Epithelial cell of proximal tubule (primary cell): ENCODE measurements at regions not wholly inside any gene's neighbourhood (a gene's known extent, or its start where the extent isn't known, plus 50 kb on each side); places are given as distances from the start of the nearest gene placed in this dataset.

Experiments
- DNase-seq: peaks from one replicate; pipeline ENCODE4 v3.0.0-alpha.2; 2011; ENCODE audit warnings: low read depth
- H3K4me3 ChIP-seq: 2 replicates; pipeline ENCODE4 v1.5.1; 2011; ENCODE audit warnings: low read depth, mild to moderate bottlenecking, low read length
- CTCF ChIP-seq: conservative IDR thresholded peaks from 2 replicates; pipeline ENCODE4 v1.5.1; 2012; ENCODE audit warnings: low read depth, mild to moderate bottlenecking, low read length

- no peak for TF ChIP-seq CTCF
- H3K4me3 ChIP-seq = no peak overlapping the region
- no peak for DNase-seq
Measured at GRCh38 chr13:97710797-97711196, 242.7 kb upstream of the IPO5 start.

GRCh38 chr13:97712770-97713169 lies 240.7 kb upstream of the IPO5 start:
- DNase-seq = no peak
- no peak overlapping the region for H3K4me3 ChIP-seq
- no peak for TF ChIP-seq CTCF

- TF ChIP-seq CTCF = no peak
- no peak overlapping the region for H3K4me3 ChIP-seq
- no peak for DNase-seq
Measured at GRCh38 chr13:97715763-97716162, 237.7 kb upstream of the IPO5 start.

- DNase-seq = no peak
- no peak overlapping the region for H3K4me3 ChIP-seq
- TF ChIP-seq CTCF = no peak
Measured at GRCh38 chr13:97716746-97717145, 236.7 kb upstream of the IPO5 start.

- H3K4me3 ChIP-seq = no peak overlapping the region
- no peak for DNase-seq
- no peak for TF ChIP-seq CTCF
Measured at GRCh38 chr13:97719736-97720135, 233.7 kb upstream of the IPO5 start.

GRCh38 chr13:97720896-97721295 lies 232.6 kb upstream of the IPO5 start:
- TF ChIP-seq CTCF = no peak
- no peak overlapping the region for H3K4me3 ChIP-seq
- no peak for DNase-seq

- DNase-seq = no peak
Measured at GRCh38 chr13:97723655-97724054, 229.8 kb upstream of the IPO5 start.

More at GRCh38 chr13:97723655-97724054, 229.8 kb upstream of the IPO5 start:
- no peak for TF ChIP-seq CTCF
- no peak overlapping the region for H3K4me3 ChIP-seq
